ENCODE measurements at regions not wholly inside any gene's neighbourhood (a gene's known extent, or its start where the extent isn't known, plus 50 kb on each side); places are given as distances from the start of the nearest gene placed in this dataset.

- no peak for DNase-seq
Observed at GRCh38 chr1:58430421-58431275, 115.9 kb downstream of the OMA1 start.

DNA sequence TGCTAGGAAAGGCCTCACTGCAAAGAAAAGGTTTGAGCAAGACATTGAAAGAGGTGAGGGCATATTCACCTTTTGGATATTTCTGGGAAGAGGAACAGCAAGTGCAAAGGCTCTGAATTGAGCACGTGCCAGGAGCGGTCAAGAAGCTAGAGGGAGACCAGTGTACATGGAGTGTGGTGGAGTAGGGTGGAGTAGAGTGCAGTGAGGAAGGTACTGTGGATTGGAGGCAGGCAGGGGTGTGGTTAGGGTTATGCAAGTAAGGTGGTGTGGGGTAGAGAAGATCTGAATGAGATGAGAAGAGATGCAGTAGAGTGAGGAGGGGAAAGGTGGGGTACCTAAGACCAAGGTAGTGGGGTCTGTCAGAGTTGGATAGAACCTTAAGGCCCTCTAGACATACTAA is 119.6 kb downstream of the OMA1 start:
- DNase-seq, result no peak

DNA sequence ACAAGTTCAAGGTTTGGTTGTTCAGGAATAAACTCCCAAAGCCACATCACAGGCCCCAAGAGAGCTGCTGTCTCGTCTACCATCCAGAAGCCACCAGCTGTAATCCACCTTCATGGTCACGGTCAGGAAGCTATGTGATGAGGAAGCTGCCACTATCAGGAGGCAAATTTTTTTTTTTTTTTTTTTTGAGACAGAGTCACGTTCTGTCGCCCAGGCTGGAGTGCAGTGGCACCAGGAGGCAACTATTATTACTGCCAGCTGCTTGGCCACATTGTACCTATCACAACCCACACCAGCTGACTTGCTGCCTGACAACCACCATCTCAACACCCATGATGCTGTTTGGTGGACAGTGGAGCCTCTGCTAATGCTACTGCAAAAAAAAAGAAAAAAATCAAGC is 124.1 kb downstream of the OMA1 start:
- no peak for DNase-seq

DNA sequence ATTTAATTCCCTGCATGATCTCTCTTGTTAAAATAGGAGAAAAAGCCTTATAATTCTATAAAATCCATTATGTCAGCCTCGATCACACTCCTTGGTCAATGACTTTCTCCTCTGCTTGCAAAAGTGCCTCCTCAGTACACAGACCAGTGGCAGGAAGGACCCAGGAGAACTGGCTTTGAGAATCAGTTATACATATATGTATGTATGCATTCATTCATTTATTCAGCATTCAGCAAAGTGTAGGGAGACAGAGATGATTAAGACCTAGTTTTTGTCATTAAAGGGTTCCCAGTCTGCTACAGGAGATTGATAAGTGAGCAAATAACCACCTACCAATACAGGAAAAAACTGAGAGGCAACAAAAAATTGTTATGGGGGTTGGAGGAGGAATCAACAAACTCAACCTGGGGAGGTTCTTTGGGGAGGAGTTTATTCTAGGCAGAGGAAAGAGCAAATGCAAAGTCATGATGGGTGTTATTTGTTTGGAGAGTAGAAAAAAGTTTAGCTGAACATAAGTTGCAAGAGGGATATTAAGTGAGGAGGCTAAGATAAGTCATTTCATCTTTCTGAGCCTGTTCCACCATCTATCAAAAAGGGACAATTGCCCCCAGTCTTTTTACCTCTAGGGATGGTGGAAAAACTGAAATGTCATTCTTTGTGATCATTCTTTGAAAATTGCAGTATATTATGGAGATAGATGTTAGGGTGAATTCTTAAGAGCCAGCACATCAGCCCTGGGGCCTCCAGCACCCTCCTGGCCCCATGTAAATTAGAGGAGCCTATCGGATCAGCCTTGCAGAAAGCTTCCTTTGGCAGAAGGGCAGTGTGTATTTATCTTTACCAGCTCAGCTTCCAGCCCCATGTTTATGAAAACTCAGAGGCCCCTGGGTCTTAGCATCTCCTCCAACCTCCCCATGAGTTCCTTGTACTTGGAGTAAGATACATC is 128.0 kb downstream of the OMA1 start:
- no peak for DNase-seq

GRCh38 chr1:58412071-58412580 is 134.4 kb downstream of the OMA1 start:
- peak; percentile 24 for DNase-seq

GRCh38 chr1:58409890-58410289 is 136.6 kb downstream of the OMA1 start:
- no peak for DNase-seq

GRCh38 chr1:58409336-58409735 is 137.2 kb downstream of the OMA1 start:
- DNase-seq, result no peak

DNA sequence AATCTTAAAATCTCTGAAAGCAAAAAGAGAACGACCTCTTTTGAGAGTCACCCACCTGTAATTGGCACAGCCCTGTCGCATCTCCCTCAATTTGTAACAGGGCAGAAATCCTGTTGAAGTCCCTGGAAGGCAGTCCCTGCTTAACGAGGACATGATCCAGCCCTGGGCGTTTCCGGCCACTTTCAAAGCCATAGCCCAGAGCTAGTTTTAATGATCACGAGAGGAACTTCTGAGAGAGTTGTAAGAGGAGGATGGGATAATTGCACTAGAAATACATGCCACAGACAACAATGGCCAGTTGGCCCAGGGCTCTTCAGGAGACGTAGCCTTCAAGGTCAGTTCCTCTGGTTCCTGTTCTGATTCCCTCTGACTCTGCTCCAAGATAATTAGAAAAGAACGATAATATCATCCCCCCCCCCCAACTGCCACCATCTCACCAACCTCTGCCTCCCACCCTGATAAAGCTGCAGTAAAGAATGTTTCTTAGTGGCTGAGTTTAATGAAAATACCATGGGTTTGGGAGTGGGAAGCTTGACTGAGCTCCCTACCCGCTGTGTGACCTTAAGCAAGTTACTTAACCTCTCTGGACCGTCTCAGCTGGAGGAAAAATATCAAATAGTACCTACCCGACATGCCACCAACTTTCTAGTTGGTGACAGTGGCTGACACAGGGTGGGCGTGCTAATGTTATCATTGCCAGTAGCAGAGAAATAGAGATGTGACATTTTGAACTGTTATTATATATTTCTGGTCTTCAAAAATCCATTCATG is 140.0 kb downstream of the OMA1 start:
- DNase-seq, result no peak

GRCh38 chr1:58405660-58406059 is 140.9 kb downstream of the OMA1 start:
- no peak for DNase-seq

DNA sequence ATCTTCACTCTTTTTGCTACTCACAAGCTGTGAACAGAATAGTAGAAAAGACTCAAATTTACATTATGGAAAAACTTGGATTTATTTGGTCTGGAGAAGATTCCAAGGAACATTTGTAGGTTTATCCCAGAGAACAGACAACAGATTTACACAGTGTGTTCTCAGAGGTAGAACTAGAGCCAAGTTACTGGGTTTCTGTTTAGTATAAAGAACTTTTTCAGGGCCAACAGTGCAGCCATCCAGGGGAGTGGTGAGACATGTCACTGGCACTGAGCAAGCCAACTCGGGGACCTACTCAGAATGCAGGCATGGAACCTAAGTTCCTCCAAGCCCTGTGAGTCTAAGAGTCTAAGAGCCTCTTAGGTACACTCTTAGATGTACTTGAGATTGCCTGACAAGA is 142.6 kb downstream of the OMA1 start:
- no peak for DNase-seq

DNA sequence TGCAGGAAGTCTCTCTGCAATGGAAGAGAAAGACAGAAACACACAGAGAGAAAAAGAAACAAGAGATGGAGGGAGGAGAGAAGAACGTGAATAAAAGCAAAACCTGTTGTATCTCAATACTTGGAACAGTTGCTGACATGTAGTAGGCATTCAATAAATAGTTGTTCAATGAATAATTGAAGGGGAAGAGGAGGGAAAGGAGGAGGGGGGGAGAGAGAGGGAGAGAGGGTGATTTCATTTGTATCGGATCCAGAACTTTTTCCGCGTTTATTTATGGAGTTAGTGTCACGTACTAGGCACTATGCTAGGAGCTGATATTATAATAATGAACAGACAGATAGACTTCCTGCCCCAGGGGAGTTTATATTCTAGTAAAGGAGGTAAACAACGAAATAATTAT is 144.1 kb downstream of the OMA1 start:
- DNase-seq, result peak; percentile 11

GRCh38 chr1:58401991-58402390 is 144.5 kb downstream of the OMA1 start:
- DNase-seq, result no peak

DNA sequence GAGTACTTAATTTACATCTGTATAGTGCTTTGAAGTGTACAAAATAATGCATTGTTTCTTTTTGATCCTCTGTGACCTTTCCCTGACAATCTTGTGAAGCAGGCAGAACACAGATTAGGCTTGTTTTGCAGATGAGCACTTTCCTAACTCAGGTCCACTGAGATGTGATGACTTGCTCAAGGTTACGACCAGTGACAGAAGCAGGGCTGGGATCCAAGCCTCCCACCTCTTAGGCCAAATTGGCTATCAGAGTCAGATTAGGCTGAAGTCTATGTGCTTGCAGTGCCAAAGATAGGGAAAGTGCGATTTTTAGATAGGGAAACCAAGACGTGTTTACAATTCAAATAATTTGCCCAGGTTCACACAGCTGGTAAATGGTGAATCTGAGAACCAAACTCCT is 147.3 kb downstream of the OMA1 start:
- no peak for DNase-seq

DNA sequence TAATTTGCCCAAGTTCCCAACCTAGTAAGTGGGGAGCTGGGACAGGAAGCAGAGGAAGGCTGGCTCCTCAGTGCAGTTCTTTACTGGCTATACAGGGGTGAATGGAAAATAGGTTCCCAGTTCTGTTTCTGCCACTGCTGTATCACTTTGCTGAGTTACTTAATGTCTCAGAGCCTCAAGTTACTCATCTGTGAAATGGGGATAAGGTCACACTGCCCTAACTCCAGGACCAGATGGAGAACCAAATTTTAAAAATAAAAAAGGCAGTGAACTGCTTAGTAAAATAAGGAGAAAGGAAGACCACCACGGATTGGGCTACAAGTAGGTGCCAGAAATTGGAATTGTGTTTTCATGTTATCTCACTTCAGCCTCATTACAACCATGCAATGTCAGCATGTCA is 147.8 kb downstream of the OMA1 start:
- no peak for DNase-seq

- peak; percentile 76 for DNase-seq
Observed at GRCh38 chr1:58397187-58397820, 149.2 kb downstream of the OMA1 start.

- no peak for DNase-seq
Observed at GRCh38 chr1:58396150-58396549, 150.4 kb downstream of the OMA1 start.

DNA sequence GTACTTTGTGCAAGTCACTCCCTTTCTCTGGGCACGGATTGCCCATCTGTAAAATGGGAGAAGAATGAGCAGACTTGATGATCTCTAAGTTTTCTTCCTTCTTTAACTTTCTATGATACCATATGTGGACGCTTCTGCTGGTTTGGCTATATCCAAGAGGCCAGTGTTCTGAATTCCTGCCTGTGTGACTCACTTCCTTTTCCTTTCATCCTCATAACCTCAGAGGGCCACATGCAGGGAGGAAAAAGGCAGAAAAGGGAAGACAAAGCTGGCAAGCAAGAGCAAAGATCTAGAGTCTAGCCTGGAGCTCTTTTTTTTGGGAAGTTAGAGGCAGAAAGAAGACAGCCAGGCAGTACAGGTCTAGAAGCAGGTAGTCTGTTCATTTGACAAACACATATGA is 151.2 kb downstream of the OMA1 start:
- DNase-seq, result peak; percentile 95

GRCh38 chr1:58392083-58392482 is 154.4 kb downstream of the OMA1 start:
- DNase-seq, result no peak

DNA sequence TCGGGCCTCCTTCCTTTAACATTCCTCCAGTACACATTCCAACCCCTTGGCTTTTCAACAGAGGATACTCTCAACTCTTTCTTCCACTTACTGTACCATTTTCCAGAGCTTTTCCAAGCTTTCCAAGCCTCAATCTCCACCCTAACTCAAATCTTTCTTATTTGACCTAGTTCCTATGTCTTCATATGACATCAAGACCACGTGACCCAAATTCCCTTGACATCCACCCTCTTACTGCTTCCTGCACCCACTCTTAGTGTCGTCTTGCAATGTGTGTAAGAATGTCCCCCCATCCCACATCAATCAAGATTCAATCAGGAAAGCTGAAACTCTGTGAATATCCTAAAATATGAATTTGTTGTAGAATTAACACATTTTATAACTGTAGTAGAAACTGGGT is 155.0 kb downstream of the OMA1 start:
- no peak for DNase-seq

- no peak for DNase-seq
Observed at GRCh38 chr1:58391056-58391455, 155.5 kb downstream of the OMA1 start.

DNA sequence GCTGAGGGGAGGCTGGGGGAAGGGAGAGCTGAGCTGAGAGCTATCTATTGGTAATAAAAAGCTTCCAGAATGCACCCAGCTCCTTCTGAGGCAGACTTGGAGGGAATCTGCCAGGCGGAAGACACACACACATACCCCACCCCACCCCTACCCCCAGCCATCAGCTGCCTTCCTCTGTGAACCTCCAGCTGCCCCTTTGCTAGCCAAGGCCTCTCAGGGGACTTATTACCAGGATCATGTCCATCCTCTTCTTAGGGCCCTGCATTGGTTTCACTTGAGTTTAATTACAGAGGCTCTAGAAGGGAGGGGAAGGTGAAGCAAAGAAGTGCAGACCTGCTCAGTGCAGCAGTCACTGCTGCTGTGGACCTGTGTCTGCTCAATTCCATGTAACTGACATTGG is 156.4 kb downstream of the OMA1 start:
- no peak for DNase-seq

DNA sequence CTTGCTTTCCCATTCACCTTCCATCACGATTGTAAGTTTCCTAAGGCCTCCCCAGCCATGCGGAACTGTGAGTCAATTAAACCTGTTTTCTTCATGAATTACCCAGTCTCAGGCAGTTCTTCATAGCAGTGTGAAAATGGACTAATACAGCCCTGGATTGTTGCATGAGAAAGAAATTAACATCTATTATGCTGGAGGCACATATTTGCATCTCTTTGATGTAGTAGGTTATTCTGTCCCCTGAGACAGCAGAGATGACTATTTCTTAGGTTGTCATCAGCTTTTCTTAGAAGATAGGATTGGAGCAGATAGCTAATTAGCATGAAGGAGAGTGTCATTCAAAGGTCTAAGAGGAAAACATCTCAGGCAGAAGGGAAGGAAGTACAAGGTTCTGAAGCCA is 166.2 kb downstream of the OMA1 start:
- no peak for DNase-seq

Data from HCEC 1CT (cell line).